PC-3 (cell line): ENCODE measurements at regions not wholly inside any gene's neighbourhood (a gene's known extent, or its start where the extent isn't known, plus 50 kb on each side); places are given as distances from the start of the nearest gene placed in this dataset.
"Not testable (repeated sequence)": the region's sequence is repeated elsewhere in the genome, so short reads cannot be mapped to it uniquely, and the experiment has no call there.

ENCODE experiments used
- CTCF ChIP-seq: fragments of 300-600 bp; sonication (generic); conservative IDR thresholded peaks from 2 replicates; pipeline ENCODE4 v1.5.1; 2017; ENCODE audit warnings: antibody characterized with exemption, low read depth, mild to moderate bottlenecking, low read length
- EZH2 ChIP-seq: fragments of 300-600 bp; sonication (generic); IDR thresholded peaks from one replicate; pipeline ENCODE4 v1.6.1; 2017; ENCODE audit warnings: antibody characterized with exemption, mild to moderate bottlenecking, low read length; ENCODE audit not compliant: unreplicated experiment
- EZH2phosphoT487 ChIP-seq: fragments of 300-600 bp; sonication (generic); IDR thresholded peaks from 2 replicates; pipeline ENCODE4 v1.6.1; 2018; ENCODE audit warnings: mild to moderate bottlenecking, antibody characterized with exemption, low read length, borderline replicate concordance

- TF ChIP-seq CTCF, EZH2phosphoT487, EZH2: not testable (repeated sequence)
Observed at GRCh38 chr7:6939126-6939525, 113.1 kb upstream of the CCZ1B start.
